NT2/D1 (cell line): ENCODE measurements at regions not wholly inside any gene's neighbourhood (a gene's known extent, or its start where the extent isn't known, plus 50 kb on each side); places are given as distances from the start of the nearest gene placed in this dataset.

ENCODE experiments used
- DNase-seq: peaks from one replicate; pipeline ENCODE4 v3.0.0-alpha.2; 2011; ENCODE audit warnings: low read depth, low spot score
- H3K27me3 ChIP-seq: 2 replicates; pipeline ENCODE4 v1.6.0; 2011; ENCODE audit warnings: mild to moderate bottlenecking; ENCODE audit not compliant: insufficient read length, insufficient read depth
- H3K36me3 ChIP-seq: 2 replicates; pipeline ENCODE4 v1.6.1; 2011; ENCODE audit warnings: mild to moderate bottlenecking, low read length, mixed read lengths; ENCODE audit not compliant: insufficient read depth, insufficient read length
- H3K4me1 ChIP-seq: 2 replicates; pipeline ENCODE4 v1.5.1; 2011; ENCODE audit not compliant: insufficient read depth, insufficient read length
- H3K4me3 ChIP-seq: 2 replicates; pipeline ENCODE4 v1.5.1; 2011; ENCODE audit warnings: low read depth; ENCODE audit not compliant: insufficient read length
- H3K9ac ChIP-seq: 2 replicates; pipeline ENCODE4 v1.6.0; 2011; ENCODE audit warnings: low read depth; ENCODE audit not compliant: insufficient read length
- H3K9me3 ChIP-seq: 2 replicates; pipeline ENCODE4 v1.5.1; 2011; ENCODE audit warnings: mild to moderate bottlenecking, low read length; ENCODE audit not compliant: insufficient read depth
- SUZ12 ChIP-seq: IDR thresholded peaks from 2 replicates; pipeline ENCODE4 v1.6.1; 2011; ENCODE audit not compliant: insufficient read length, insufficient read depth; ENCODE audit errors: extremely low read depth
- YY1 ChIP-seq: IDR thresholded peaks from 2 replicates; pipeline ENCODE4 v1.6.1; 2011; ENCODE audit not compliant: insufficient read length, insufficient read depth
- ZNF274 ChIP-seq: IDR thresholded peaks from 2 replicates; pipeline ENCODE4 v1.6.1; 2011; ENCODE audit warnings: mild to moderate bottlenecking, low read depth, low read length

GRCh38 chr20:40522405-40522804 lies 166.6 kb downstream of the MAFB start:
- DNase-seq = no peak
- Histone ChIP-seq H3K4me3 (no peak overlapping the region), H3K27me3 (no peaks in the 10 kb centered on the region), H3K4me1 (no peaks in the 10 kb centered on the region), H3K9ac (no peak overlapping the region), H3K36me3 (no peaks in the 10 kb centered on the region), H3K9me3 (peaks cover 14% of the 10 kb centered on the region)
- TF ChIP-seq ZNF274 = no peak
- TF ChIP-seq SUZ12 = no peak
- no peak for TF ChIP-seq YY1

- Histone ChIP-seq H3K27me3 (no peaks in the 10 kb centered on the region), H3K9ac (no peak overlapping the region), H3K4me1 (no peaks in the 10 kb centered on the region), H3K4me3 (no peak overlapping the region), H3K36me3 (no peaks in the 10 kb centered on the region), H3K9me3 (peaks cover 14% of the 10 kb centered on the region)
- no peak for DNase-seq
- TF ChIP-seq ZNF274 = no peak
- TF ChIP-seq YY1 = no peak
- TF ChIP-seq SUZ12 = no peak
These were observed 167.1 kb downstream of the MAFB start for GRCh38 chr20:40521962-40522361.

- DNase-seq = no peak
- Histone ChIP-seq H3K27me3 (no peaks in the 10 kb centered on the region), H3K36me3 (no peaks in the 10 kb centered on the region), H3K4me1 (no peaks in the 10 kb centered on the region), H3K9me3 (peaks cover 14% of the 10 kb centered on the region), H3K9ac (no peak overlapping the region), H3K4me3 (no peak overlapping the region)
- TF ChIP-seq YY1 (no peak), SUZ12 (no peak), ZNF274 (no peak)
These were observed 169.1 kb downstream of the MAFB start for GRCh38 chr20:40519918-40520317.

DNA sequence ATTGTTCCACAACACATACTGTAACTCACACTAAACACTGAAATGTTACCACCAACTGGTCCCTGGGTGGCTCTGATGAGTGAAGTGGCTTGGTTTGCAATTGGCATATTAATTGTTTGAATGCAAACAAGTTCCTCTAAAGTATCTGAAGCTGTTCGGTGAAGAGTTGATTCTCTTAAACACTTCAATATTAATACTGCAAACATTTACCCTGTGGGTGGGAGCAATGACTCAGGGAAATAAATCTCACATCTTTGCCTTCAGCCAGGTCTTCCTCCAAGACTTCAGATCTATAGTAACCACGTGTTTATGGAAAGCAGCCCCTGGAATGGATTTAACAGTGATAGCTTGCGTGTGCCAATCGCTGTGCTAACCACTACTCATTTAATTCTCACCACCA lies 176.0 kb downstream of the MAFB start:
- DNase-seq = no peak
- TF ChIP-seq SUZ12 = no peak
- TF ChIP-seq ZNF274 = no peak
- TF ChIP-seq YY1 = no peak
- H3K4me3 ChIP-seq = no peak overlapping the region
- H3K36me3 ChIP-seq = no peaks in the 10 kb centered on the region
- peaks cover 2% of the 10 kb centered on the region for H3K4me1 ChIP-seq
- no peaks in the 10 kb centered on the region for H3K9me3 ChIP-seq
- no peaks in the 10 kb centered on the region for H3K27me3 ChIP-seq
- no peak overlapping the region for H3K9ac ChIP-seq

- Histone ChIP-seq H3K9ac (no peak overlapping the region), H3K36me3 (no peaks in the 10 kb centered on the region), H3K4me1 (peaks cover 2% of the 10 kb centered on the region)
These were observed 176.4 kb downstream of the MAFB start for GRCh38 chr20:40512591-40512990.

DNA sequence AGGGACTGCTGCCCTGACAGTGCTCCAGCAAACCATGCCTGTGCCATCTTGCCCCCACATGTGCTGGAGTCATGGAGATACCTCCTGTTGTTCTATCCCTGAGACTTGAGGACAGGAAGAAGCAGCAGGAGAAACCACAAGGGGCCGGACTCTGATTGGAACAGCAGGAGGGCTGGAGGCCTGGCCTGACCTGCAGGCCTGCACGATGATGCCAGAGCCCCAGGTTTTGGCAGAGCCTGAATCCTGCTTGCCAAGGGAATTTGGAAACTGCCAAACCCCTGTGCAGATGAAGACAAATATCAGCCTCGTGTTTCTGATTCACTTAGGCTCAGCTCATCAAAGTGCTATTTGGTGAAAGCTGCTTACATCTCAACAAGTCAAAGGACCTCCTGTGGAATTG lies 177.6 kb downstream of the MAFB start:
- no peaks in the 10 kb centered on the region for H3K27me3 ChIP-seq
- H3K4me1 ChIP-seq = peaks cover 2% of the 10 kb centered on the region
- DNase-seq = no peak
- no peaks in the 10 kb centered on the region for H3K9me3 ChIP-seq
- H3K9ac ChIP-seq = no peak overlapping the region
- no peaks in the 10 kb centered on the region for H3K36me3 ChIP-seq
- H3K4me3 ChIP-seq = no peak overlapping the region
- TF ChIP-seq SUZ12 (no peak), ZNF274 (no peak), YY1 (no peak)

More at GRCh38 chr20:40512591-40512990, 176.4 kb downstream of the MAFB start:
- H3K4me3 ChIP-seq = no peak overlapping the region
- no peak for TF ChIP-seq SUZ12
- H3K9me3 ChIP-seq = no peaks in the 10 kb centered on the region
- H3K27me3 ChIP-seq = no peaks in the 10 kb centered on the region
- DNase-seq = no peak

- Histone ChIP-seq H3K4me1 (peaks cover 2% of the 10 kb centered on the region), H3K36me3 (no peaks in the 10 kb centered on the region), H3K4me3 (no peak overlapping the region), H3K27me3 (no peaks in the 10 kb centered on the region), H3K9ac (no peak overlapping the region), H3K9me3 (no peaks in the 10 kb centered on the region)
- no peak for DNase-seq
- no peak for TF ChIP-seq SUZ12
- no peak for TF ChIP-seq ZNF274
- TF ChIP-seq YY1 = no peak
These were observed 178.4 kb downstream of the MAFB start for GRCh38 chr20:40510622-40511021.

DNA sequence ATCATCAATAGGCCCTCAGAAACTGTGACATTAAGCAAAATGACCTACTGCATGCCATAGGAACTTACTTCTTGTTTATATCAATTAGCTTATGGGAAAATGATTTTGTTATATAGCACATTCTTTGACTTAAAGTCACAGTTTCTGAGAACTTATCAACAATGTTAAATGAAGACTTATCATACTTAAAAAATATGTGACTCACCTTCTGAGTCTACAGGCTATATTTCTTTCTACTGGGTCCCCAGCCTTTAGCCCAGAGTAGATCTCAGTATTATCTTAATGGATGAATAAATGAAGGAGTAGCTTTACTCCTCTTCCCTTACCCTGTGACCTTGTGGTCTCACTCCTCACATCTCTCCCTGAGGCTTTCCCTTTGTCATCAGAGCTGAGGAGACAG lies 180.2 kb downstream of the MAFB start:
- Histone ChIP-seq H3K4me1 (peaks cover 2% of the 10 kb centered on the region), H3K27me3 (no peaks in the 10 kb centered on the region), H3K36me3 (no peaks in the 10 kb centered on the region), H3K4me3 (no peak overlapping the region), H3K9me3 (no peaks in the 10 kb centered on the region), H3K9ac (no peak overlapping the region)
- DNase-seq = no peak
- no peak for TF ChIP-seq ZNF274
- no peak for TF ChIP-seq SUZ12
- TF ChIP-seq YY1 = no peak
